Memory B cell (primary cell): ENCODE measurements at regions not wholly inside any gene's neighbourhood (a gene's known extent, or its start where the extent isn't known, plus 50 kb on each side); places are given as distances from the start of the nearest gene placed in this dataset.
A peak's percentile ranks its signal among the peaks of the same experiment; 100 is the strongest.

ENCODE experiments used
- ATAC-seq: fragments of 150-1000 bp; cut with Tn5 transposase; 2 replicates; pipeline ENCODE4 v1.10.0; 2021; ENCODE audit warnings: low read depth, mild to moderate bottlenecking, moderate library complexity
- DNase-seq, 2 donors: peaks; one replicate each; pipeline ENCODE4 v3.0.0; 2022; ENCODE audit warnings: low spot score in 2 of 2
- H3K27ac Mint-ChIP-seq: one replicate; pipeline ENCODE4 v1.8.0; 2022; ENCODE audit warnings: mild to moderate bottlenecking, moderate library complexity, mixed read lengths
- H3K27me3 Mint-ChIP-seq: one replicate; pipeline ENCODE4 v1.8.0; 2022; ENCODE audit warnings: mixed read lengths
- H3K36me3 Mint-ChIP-seq: one replicate; pipeline ENCODE4 v1.8.0; 2022; ENCODE audit warnings: mild to moderate bottlenecking, mixed read lengths
- H3K4me1 Mint-ChIP-seq: one replicate; pipeline ENCODE4 v1.8.0; 2022; ENCODE audit warnings: mixed read lengths
- H3K4me3 Mint-ChIP-seq: one replicate; pipeline ENCODE4 v1.8.0; 2022; ENCODE audit warnings: mild to moderate bottlenecking, moderate library complexity, mixed read lengths
- H3K9me3 Mint-ChIP-seq: one replicate; pipeline ENCODE4 v1.8.0; 2022; ENCODE audit warnings: mixed read lengths

DNA sequence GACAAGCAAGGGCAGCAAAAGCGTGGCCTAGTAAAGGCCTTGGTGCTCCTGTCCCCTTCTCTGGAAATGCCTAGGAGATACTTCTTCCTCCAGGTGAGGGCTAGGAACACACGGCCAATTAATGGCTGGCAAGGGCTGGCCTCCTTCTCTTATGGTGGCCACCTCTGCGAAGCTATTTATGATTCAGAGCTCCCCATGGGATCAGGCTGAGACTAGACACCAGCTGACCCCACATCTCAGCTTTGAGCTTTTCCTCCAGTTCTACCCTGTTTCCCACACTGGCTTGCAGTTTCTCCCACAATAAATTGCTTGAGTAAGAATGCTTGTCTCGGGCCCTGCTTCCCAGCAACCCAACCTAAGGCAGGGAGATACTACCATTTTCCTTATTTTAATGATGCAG lies 53.7 kb downstream of the CAMK2N1 start:
- H3K9me3 Mint-ChIP-seq, result peaks cover 1% of the 10 kb centered on the region
- ATAC-seq, result no peak
- no peak overlapping the region for H3K27ac Mint-ChIP-seq
- DNase-seq, result no peak
- peaks cover 9% of the 10 kb centered on the region for H3K27me3 Mint-ChIP-seq
- H3K4me3 Mint-ChIP-seq, result no peak overlapping the region
- H3K36me3 Mint-ChIP-seq, result no peaks in the 10 kb centered on the region
- H3K4me1 Mint-ChIP-seq, result peaks cover 20% of the 10 kb centered on the region

DNA sequence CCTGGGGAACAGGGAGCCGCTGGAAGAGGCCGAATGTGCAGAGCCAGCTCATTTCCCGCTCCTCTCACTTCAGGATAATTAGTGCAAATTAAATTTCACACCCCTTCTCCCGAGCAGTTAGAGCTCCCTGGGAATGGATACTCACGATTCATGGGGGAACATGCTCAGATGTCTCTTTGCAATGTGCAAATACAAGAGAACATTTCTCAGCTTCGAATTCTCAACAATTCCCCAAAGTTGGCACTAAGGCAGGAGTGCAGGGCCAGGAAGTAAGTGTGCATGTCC lies 54.9 kb downstream of the CAMK2N1 start:
- Mint-ChIP-seq H3K9me3 (peaks cover 1% of the 10 kb centered on the region), H3K4me3 (no peak overlapping the region), H3K4me1 (peaks cover 25% of the 10 kb centered on the region), H3K27ac (no peak overlapping the region), H3K27me3 (peaks cover 9% of the 10 kb centered on the region), H3K36me3 (no peaks in the 10 kb centered on the region)
- ATAC-seq (no peak), DNase-seq (no peak)

DNA sequence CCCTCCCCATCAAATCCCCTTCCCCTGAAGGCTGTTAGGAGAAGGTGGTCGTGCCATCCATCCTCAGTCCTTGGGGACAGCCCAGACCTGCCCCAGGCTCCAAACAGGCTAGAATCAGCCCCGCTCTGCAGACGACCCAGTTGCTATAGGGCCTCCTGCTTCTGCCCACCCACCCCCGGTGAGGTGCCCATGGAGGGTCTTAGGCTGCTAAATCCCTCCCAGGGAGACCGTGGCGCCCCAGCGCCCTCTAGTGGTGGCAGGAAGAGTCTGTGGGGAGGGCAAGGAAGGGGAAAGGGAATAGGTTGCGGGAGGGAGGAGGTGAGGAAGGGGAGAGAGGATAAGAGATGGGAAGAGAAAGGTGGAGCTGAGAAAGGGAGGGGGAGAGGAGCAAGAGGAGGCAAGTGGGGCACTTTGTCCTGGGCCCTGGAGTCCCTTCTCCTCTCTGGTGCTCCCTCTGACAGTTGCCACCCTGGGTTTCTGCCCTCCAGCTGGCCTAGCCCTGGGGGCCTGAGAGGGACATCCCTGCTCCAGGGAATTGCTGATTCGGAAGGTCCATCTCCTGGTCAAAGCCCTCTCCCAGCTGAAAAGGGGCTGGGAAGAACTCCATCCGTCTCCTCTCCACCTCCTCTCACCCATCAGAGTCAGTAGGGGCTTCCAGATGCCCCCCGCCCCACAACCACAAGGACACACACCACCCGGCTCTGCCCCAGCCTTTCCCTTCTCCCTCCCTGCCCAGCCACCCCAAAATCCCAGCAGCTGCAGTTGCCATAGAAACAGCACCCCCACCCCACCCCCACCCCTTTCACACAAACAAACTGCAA lies 55.4 kb downstream of the CAMK2N1 start:
- no peaks in the 10 kb centered on the region for H3K36me3 Mint-ChIP-seq
- H3K9me3 Mint-ChIP-seq, result peaks cover 1% of the 10 kb centered on the region
- H3K4me3 Mint-ChIP-seq, result no peak overlapping the region
- no peak overlapping the region for H3K27ac Mint-ChIP-seq
- peaks cover 9% of the 10 kb centered on the region for H3K27me3 Mint-ChIP-seq
- peak; percentile 61 for ATAC-seq
- peak; percentile 50 to 52 for DNase-seq
- H3K4me1 Mint-ChIP-seq, result peaks cover 30% of the 10 kb centered on the region

DNA sequence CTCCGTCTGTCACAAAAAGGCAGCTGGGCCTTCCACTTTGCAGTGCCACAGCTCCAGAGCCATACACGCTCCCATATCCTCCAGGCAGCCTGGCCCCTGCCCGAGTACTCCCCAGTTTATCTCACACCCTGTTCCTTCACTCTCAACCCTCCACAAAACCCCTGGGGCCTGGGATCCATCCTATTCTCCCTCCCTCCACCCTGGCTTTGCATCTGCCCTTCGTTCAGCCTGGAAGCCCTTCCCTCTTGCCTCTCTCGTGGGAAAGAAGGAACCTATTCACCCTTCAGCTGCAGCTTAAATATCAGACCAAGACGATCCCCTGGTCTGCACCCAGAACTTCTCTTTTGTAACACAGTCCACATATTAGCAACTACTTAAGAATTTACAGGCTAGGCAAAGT lies 56.7 kb downstream of the CAMK2N1 start:
- peaks cover 30% of the 10 kb centered on the region for H3K4me1 Mint-ChIP-seq
- H3K9me3 Mint-ChIP-seq, result peaks cover 2% of the 10 kb centered on the region
- no peak overlapping the region for H3K27ac Mint-ChIP-seq
- H3K4me3 Mint-ChIP-seq, result no peak overlapping the region
- no peaks in the 10 kb centered on the region for H3K36me3 Mint-ChIP-seq
- ATAC-seq, result no peak
- no peaks in the 10 kb centered on the region for H3K27me3 Mint-ChIP-seq
- DNase-seq, result no peak

DNA sequence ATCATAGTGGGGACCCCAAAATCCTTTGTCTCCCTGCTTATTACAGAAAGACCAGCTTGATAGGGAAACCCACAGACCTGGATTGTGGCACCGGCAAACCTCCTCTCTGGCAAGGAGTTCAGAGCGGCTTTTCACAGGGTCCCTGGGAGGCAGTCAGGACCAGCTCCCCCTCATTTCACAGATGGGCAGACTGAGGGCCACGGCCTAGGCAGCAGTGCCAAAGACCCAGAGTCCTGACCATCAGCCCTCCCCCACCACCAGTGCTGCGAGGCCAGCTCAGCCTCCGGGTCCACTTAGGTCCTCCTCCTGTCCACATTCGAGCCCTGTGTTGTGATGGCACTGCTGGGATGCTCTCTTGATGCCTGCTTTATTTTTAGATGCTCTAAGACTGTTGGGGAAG lies 57.2 kb downstream of the CAMK2N1 start:
- no peak for ATAC-seq
- Mint-ChIP-seq H3K27ac (no peak overlapping the region), H3K4me1 (peaks cover 30% of the 10 kb centered on the region), H3K9me3 (peaks cover 2% of the 10 kb centered on the region), H3K27me3 (no peaks in the 10 kb centered on the region), H3K4me3 (no peak overlapping the region), H3K36me3 (no peaks in the 10 kb centered on the region)
- no peak for DNase-seq

DNA sequence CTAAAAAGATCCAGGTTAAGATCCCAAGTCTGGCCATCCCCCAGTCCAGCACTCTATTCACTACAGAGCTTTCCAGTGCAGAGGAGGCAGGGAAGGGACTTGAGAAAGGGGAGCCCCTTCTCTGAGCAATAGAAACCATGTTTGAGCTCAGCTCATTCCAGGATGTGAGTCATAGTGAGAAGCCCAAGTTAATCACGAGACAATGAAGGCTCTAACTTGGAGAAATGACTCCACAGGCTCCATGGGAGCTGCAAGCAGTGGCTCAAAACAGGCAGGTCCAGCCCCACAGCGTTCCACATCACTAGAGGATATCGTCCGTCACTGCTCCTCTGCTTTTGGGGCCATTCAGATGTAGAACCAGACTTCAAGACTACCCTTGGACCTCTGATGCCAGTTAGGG lies 59.1 kb downstream of the CAMK2N1 start:
- no peak overlapping the region for H3K4me3 Mint-ChIP-seq
- H3K4me1 Mint-ChIP-seq, result peaks cover 28% of the 10 kb centered on the region
- peaks cover 2% of the 10 kb centered on the region for H3K36me3 Mint-ChIP-seq
- no peak overlapping the region for H3K27ac Mint-ChIP-seq
- no peaks in the 10 kb centered on the region for H3K27me3 Mint-ChIP-seq
- ATAC-seq, result no peak
- DNase-seq, result no peak
- H3K9me3 Mint-ChIP-seq, result peaks cover 8% of the 10 kb centered on the region

DNA sequence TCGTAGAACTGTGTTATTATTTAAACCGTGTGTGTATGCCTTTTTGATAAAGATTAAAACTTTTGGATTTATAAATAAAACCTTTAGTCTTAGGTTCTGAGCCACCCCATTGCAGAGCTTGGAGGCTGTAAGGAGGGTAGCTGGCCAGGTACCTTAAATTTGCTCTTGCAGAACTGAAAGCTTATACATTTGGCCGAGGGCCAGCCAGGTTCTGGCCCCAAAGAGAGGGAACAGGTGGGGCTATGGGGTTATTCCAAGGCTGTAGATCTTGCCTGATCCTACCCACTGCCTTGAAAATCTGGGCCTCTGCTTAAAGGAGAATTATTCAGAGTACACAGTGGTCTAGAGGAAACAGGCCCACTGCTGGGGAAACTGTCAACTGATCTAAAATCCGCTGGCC lies 59.6 kb downstream of the CAMK2N1 start:
- ATAC-seq (peak; percentile 26), DNase-seq (no peak)
- Mint-ChIP-seq H3K4me1 (peaks cover 28% of the 10 kb centered on the region), H3K4me3 (no peak overlapping the region), H3K27me3 (no peaks in the 10 kb centered on the region), H3K36me3 (peaks cover 2% of the 10 kb centered on the region), H3K27ac (no peak overlapping the region), H3K9me3 (peaks cover 8% of the 10 kb centered on the region)

DNA sequence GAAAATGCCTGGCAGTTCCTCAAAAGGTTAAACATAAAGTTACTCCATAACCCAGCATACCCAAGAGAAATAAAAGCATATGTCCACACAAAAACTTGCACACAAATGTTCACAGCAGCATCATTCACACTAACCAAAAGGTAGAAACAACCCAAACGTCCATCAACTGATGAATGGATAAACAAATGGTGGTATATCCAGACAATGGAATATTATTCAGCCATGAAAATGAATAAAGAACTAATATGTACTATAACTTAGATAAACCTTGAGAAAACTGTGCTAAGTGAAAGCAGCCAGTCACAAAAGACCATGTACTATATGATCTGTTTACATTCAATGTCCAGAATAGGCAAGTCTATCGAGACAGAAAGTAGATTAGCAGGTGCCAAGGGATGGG lies 60.4 kb downstream of the CAMK2N1 start:
- no peak overlapping the region for H3K4me3 Mint-ChIP-seq
- H3K36me3 Mint-ChIP-seq, result peaks cover 4% of the 10 kb centered on the region
- H3K9me3 Mint-ChIP-seq, result peaks cover 11% of the 10 kb centered on the region
- peaks cover 28% of the 10 kb centered on the region for H3K4me1 Mint-ChIP-seq
- H3K27me3 Mint-ChIP-seq, result no peaks in the 10 kb centered on the region
- H3K27ac Mint-ChIP-seq, result no peak overlapping the region
- DNase-seq (no peak), ATAC-seq (no peak)

DNA sequence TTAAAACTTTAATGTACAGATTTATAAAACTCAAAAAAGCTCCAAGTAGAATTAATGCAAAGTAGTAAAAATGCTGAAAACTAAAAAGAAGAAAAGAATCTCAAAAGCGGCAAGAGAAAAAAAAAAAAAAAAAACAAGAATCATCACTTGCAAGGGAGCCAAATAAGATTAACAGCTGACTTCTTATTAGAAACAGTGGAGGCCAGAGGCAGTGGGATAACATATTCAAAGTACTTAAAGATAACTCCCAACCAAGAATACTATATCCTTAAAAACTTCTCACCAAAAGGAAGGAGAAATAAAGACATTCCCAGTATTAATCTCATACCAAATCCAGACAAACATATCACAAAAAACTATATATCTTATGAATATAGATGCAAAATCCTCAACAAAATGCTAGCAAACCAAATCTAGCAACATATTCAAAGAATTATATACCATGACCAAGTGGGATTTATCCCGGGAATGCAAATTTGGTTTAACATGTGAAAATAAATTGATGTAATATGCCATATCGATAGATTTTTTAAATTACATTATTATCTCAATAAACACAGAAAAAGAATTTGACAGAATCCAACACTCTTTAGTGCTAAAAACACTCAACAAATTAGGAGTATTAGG lies 62.7 kb downstream of the CAMK2N1 start:
- Mint-ChIP-seq H3K36me3 (peaks cover 13% of the 10 kb centered on the region), H3K4me1 (peaks cover 10% of the 10 kb centered on the region), H3K9me3 (peaks cover 12% of the 10 kb centered on the region), H3K4me3 (no peak overlapping the region), H3K27me3 (peaks cover 9% of the 10 kb centered on the region), H3K27ac (no peak overlapping the region)
- DNase-seq (no peak), ATAC-seq (no peak)

DNA sequence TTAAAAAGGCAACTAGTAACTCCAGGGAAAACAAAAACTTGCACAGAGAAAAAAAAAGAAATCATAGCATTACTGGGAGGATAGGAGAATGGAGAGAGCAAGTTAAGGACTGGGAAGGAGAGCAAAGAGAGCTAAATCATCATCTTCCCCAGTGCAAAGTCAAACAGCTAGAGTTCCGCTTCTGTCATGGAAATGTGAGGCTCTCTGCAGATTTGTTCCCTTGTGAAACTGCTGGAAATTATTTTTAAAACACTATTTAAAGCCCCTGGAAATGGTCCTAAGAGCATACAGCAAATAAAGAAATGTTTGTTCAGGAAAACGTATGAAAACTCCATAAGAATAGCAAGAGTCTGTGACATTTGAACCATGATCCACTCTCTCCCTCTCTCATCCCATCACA lies 64.6 kb downstream of the CAMK2N1 start:
- peaks cover 12% of the 10 kb centered on the region for H3K27me3 Mint-ChIP-seq
- DNase-seq (no peak), ATAC-seq (no peak)
- H3K9me3 Mint-ChIP-seq, result peaks cover 12% of the 10 kb centered on the region
- H3K4me3 Mint-ChIP-seq, result no peak overlapping the region
- peaks cover 13% of the 10 kb centered on the region for H3K36me3 Mint-ChIP-seq
- H3K27ac Mint-ChIP-seq, result no peak overlapping the region
- peaks cover 8% of the 10 kb centered on the region for H3K4me1 Mint-ChIP-seq

DNA sequence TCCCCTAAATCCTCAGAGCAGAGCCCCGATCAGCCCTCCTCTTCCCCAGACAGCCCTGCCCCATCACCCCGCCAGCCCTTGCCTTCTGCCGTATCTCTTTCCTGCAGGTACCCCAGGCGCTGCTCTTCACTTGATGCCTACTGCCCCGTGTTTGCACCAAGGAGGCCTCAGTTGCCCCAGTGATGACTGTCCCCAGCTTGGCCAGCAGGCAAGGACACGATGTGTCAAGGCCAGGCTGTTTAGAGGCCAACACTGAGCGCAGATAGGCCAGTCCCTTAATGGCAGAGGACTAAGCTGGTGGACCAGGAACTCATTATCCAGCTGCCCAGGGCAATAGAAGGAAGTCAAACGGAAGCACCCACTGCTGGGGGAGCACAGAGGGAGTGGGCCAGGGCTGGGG lies 68.4 kb downstream of the CAMK2N1 start:
- peaks cover 6% of the 10 kb centered on the region for H3K9me3 Mint-ChIP-seq
- no peak overlapping the region for H3K4me3 Mint-ChIP-seq
- DNase-seq (no peak), ATAC-seq (no peak)
- peaks cover 9% of the 10 kb centered on the region for H3K4me1 Mint-ChIP-seq
- H3K27me3 Mint-ChIP-seq, result peaks cover 13% of the 10 kb centered on the region
- H3K27ac Mint-ChIP-seq, result no peak overlapping the region
- H3K36me3 Mint-ChIP-seq, result peaks cover 10% of the 10 kb centered on the region

DNA sequence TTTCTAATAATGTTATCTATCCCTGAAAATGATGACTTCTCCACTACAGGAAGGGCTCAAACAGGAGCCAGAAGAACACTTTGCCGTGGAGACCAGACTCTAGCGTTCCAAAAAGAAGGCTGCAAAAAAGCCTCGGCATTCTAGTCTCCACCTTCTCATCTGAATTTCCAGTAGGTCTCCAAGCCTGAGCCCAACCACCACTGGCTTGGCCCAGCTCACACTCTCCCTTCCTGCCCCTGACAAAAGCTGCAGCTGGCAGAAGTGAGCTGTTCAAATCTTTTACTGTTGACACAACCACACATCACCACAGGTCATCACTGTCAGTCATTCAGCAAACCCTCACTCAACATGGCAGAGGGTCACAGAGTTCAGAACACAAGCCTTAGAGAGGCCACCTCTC lies 69.3 kb downstream of the CAMK2N1 start:
- no peak overlapping the region for H3K27ac Mint-ChIP-seq
- H3K36me3 Mint-ChIP-seq, result peaks cover 10% of the 10 kb centered on the region
- peaks cover 4% of the 10 kb centered on the region for H3K9me3 Mint-ChIP-seq
- ATAC-seq (no peak), DNase-seq (no peak)
- H3K4me1 Mint-ChIP-seq, result peaks cover 10% of the 10 kb centered on the region
- H3K27me3 Mint-ChIP-seq, result peaks cover 13% of the 10 kb centered on the region
- H3K4me3 Mint-ChIP-seq, result no peak overlapping the region

DNA sequence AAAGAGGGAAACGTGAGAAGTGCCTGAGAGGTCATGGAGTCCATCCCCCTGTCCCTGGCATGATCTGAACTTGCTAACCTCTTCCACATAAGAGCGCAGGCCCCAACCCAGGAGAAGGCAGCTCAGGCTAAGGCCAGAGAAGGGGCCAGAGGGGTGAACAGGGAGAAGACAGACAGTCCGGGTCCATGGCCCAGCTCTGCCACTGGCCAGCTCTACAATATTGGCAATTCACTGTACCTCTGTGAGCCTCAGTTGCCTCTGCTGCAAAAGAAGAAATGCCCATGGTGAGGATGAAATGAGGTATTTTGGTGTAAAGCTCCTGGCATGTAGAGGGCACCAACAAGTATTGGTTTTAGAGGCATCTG lies 72.3 kb downstream of the CAMK2N1 start:
- no peaks in the 10 kb centered on the region for H3K9me3 Mint-ChIP-seq
- DNase-seq, result no peak
- peaks cover 5% of the 10 kb centered on the region for H3K27me3 Mint-ChIP-seq
- peaks cover 12% of the 10 kb centered on the region for H3K4me1 Mint-ChIP-seq
- no peak for ATAC-seq
- no peaks in the 10 kb centered on the region for H3K36me3 Mint-ChIP-seq
- H3K4me3 Mint-ChIP-seq, result no peak overlapping the region
- no peak overlapping the region for H3K27ac Mint-ChIP-seq

DNA sequence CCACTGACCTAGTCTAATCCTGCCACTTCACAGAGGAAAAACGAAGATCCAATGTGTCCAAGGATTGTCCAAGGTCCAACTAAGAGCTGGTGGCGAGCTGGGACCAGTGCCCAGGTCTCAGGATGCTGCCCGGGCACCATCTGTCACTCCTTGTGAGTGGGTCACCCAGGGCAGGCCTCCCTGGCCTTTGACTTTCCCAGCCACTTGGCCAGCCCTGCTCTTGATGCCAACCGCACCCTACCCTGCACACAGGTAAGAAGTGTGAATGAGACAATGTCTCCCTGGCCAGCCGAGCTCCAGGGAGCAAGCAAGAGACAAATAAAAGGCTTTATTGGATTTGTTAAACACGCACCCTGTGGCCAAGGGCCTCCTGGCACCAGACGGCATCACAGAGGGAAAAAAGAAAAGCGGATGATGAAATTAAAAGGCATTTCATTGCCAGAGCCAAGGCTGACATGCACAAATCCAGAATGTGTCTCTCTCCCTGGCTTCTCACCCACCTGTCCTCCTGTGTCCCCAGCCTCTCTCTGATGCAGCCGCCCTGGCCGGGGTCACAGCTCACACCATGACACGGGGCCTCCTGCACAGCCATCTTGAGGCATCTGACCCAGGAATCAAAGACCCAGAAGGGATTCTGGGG lies 72.8 kb downstream of the CAMK2N1 start:
- Mint-ChIP-seq H3K4me1 (peaks cover 14% of the 10 kb centered on the region), H3K9me3 (no peaks in the 10 kb centered on the region), H3K36me3 (no peaks in the 10 kb centered on the region), H3K27me3 (peaks cover 4% of the 10 kb centered on the region), H3K27ac (no peak overlapping the region), H3K4me3 (no peak overlapping the region)
- DNase-seq, result no peak
- no peak for ATAC-seq
